Mesodermal cell (in vitro differentiated cells): ENCODE measurements at regions not wholly inside any gene's neighbourhood (a gene's known extent, or its start where the extent isn't known, plus 50 kb on each side); places are given as distances from the start of the nearest gene placed in this dataset.
A peak's percentile ranks its signal among the peaks of the same experiment; 100 is the strongest.

Experiments
- H3K27ac ChIP-seq: 2 replicates; pipeline ENCODE4 v1.7.0; 2013; ENCODE audit warnings: mild to moderate bottlenecking, low read depth, low read length, moderate library complexity; ENCODE audit not compliant: severe bottlenecking
- H3K36me3 ChIP-seq: 2 replicates; pipeline ENCODE4 v1.7.1; 2013; ENCODE audit warnings: mild to moderate bottlenecking, low read length, moderate library complexity; ENCODE audit not compliant: control insufficient read depth, insufficient read depth
- H3K4me1 ChIP-seq: one replicate; pipeline ENCODE4 v1.7.1; 2013; ENCODE audit warnings: mild to moderate bottlenecking, low read length; ENCODE audit not compliant: insufficient read depth, control insufficient read depth, poor library complexity, severe bottlenecking
- H3K4me3 ChIP-seq: 2 replicates; pipeline ENCODE4 v1.7.0; 2013; ENCODE audit warnings: low read length, control low read depth, mild to moderate bottlenecking; ENCODE audit not compliant: insufficient read depth, poor library complexity, severe bottlenecking; ENCODE audit errors: extremely low read depth
- H3K9me3 ChIP-seq: 2 replicates; pipeline ENCODE4 v1.7.1; 2013; ENCODE audit warnings: mild to moderate bottlenecking, low read length, moderate library complexity; ENCODE audit not compliant: control insufficient read depth
- WGBS, 2 experiments: methylation state at CpG; one replicate each; pipeline ENCODE4 v1.1.5; 2013; ENCODE audit warnings: missing lambda C conversion rate in 2 of 2; ENCODE audit not compliant: insufficient coverage in 2 of 2; 5-methylcytosine and 5-hydroxymethylcytosine counted together

GRCh38 chr21:35586305-35586704 is 474.0 kb downstream of the SETD4 start:
- no peak overlapping the region for H3K27ac ChIP-seq
- H3K36me3 ChIP-seq = no peaks in the 10 kb centered on the region
- H3K9me3 ChIP-seq = no peaks in the 10 kb centered on the region
- WGBS, 2 experiments = 90 to 93% methylated on average over 2 of the region's 4 CpGs
- H3K4me1 ChIP-seq = peaks cover 6% of the 10 kb centered on the region
- H3K4me3 ChIP-seq = no peak overlapping the region

DNA sequence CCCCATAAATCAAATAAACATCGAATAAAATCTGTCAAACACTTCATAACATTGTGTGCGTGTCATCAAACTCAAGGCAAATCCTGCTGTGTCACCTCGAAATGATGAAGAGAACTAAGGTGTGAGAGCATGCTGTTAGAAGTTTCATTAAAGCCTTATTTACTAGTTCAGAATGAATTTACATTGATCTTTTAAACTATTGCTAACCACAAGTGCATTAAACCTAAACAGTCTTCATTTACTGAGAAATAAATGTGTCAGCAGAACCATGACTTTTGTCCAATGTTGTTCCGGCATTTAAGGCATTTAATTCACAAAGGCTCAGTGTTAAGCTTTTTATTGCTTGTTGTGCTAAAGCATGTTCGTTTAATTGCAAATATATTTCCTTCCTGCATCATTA is 474.4 kb downstream of the SETD4 start:
- Histone ChIP-seq H3K9me3 (no peaks in the 10 kb centered on the region), H3K27ac (no peak overlapping the region), H3K4me1 (peaks cover 6% of the 10 kb centered on the region), H3K4me3 (no peak overlapping the region), H3K36me3 (no peaks in the 10 kb centered on the region)
- no CpG with 5 or more reads among the region's 5 CpGs for WGBS, 2 experiments

GRCh38 chr21:35585155-35585554 is 475.2 kb downstream of the SETD4 start:
- 93 to 96% methylated on average over 3 to 5 of the region's 6 CpGs for WGBS, 2 experiments
- Histone ChIP-seq H3K4me1 (peaks cover 6% of the 10 kb centered on the region), H3K9me3 (no peaks in the 10 kb centered on the region), H3K27ac (no peak overlapping the region), H3K36me3 (no peaks in the 10 kb centered on the region), H3K4me3 (no peak overlapping the region)

DNA sequence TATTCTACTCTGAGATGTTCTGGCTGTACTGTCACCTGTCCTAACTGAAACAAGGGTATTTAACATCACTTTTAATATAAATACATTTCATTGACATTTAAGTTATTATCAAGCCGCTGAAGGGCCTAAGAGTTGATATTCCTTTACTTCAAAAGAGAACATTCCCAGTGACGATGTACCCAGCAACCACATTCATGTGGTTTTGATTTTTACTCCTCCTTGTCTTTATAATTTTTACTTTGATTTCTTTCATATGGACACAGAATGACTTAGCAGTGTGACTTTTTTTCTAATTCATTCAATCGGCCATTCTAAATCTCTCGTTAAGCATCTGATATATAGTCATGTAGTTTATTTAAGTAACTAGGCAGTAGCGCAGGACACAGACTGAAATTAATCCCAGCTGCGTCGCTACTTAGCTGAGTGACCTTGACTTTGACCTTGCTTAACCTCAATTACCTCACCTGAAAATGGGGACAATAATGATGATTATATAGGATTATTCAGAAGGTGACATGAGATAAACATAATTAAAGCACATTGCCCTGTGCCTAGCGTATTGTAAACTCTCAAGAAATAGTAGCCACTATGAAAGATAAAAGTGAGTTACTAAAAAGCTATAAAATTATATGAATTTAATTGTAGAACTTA is 476.6 kb downstream of the SETD4 start:
- no peaks in the 10 kb centered on the region for H3K36me3 ChIP-seq
- 100% methylated on average over 3 of the region's 8 CpGs; no CpG with 5 or more reads in 1 of the 2 experiments for WGBS, 2 experiments
- H3K27ac ChIP-seq = no peak overlapping the region

GRCh38 chr21:35582731-35583130 is 477.6 kb downstream of the SETD4 start:
- Histone ChIP-seq H3K9me3 (no peaks in the 10 kb centered on the region), H3K4me3 (no peak overlapping the region), H3K4me1 (peaks cover 6% of the 10 kb centered on the region), H3K36me3 (no peaks in the 10 kb centered on the region), H3K27ac (no peak overlapping the region)
- WGBS, 2 experiments = no CpG with 5 or more reads among the region's 1 CpG

More for the DNA sequence above, 476.6 kb downstream of the SETD4 start:
- no peaks in the 10 kb centered on the region for H3K9me3 ChIP-seq
- peaks cover 6% of the 10 kb centered on the region for H3K4me1 ChIP-seq
- no peak overlapping the region for H3K4me3 ChIP-seq

DNA sequence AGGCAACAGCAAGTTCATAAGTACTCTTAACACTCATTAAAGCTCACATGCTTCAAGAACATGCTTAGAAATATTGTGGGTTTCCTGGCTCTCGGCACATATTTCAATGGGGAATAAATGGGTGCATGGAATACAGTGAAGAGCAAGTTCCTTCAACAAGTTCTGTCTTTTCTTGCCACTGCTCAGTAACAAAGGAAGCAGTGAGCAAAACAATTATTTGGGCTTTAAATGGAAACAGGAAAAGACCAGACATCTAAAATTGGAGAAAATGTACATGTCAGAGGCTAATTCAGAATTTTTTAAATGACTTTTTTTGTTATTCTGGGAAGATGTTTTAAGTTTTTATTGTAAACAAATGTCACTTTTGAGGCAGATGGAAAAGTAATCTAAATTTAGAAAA is 478.7 kb downstream of the SETD4 start:
- H3K36me3 ChIP-seq = no peaks in the 10 kb centered on the region
- 100% methylated on average over 1 of the region's 1 CpG; no CpG with 5 or more reads in 1 of the 2 experiments for WGBS, 2 experiments
- no peak overlapping the region for H3K4me3 ChIP-seq
- no peaks in the 10 kb centered on the region for H3K9me3 ChIP-seq
- peak overlapping the region; percentile 19 for H3K27ac ChIP-seq
- peaks cover 6% of the 10 kb centered on the region for H3K4me1 ChIP-seq

- H3K36me3 ChIP-seq = no peaks in the 10 kb centered on the region
- WGBS, 2 experiments = 100% methylated on average over 1 of the region's 2 CpGs; no CpG with 5 or more reads in 1 of the 2 experiments
- no peak overlapping the region for H3K4me3 ChIP-seq
- H3K9me3 ChIP-seq = no peaks in the 10 kb centered on the region
- no peak overlapping the region for H3K27ac ChIP-seq
- peaks cover 3% of the 10 kb centered on the region for H3K4me1 ChIP-seq
Measured at GRCh38 chr21:35579520-35580293, 480.6 kb downstream of the SETD4 start.

DNA sequence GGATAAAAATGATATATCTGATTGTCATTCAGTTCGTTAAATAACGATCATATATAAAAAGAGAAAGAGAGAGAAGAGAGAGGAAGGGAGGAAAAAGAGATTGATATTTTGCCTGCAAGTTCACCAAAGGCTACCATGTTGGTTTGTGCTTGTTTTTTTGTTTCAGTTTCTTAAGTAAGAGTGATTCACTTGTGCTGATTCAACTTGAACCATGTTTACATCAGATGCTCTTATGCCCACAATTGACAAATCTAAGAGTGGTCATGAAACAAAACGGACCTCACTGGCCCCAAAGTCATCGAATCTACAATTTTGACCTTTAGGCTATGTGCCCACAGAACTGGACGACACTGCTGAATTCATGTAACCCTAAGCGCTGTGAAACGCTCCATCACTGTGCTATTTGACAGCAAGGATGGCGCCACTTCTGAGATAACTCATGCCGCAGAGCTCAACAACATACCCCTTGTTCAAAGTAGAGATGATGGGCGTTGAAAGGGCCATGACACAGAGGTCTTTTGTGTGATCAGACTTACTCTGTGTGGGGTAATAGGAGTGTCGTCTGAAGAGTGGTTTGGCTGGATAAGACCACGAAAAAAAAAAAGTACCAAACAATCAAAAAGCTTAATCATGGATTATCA is 481.4 kb downstream of the SETD4 start:
- Histone ChIP-seq H3K4me3 (no peak overlapping the region), H3K9me3 (no peaks in the 10 kb centered on the region), H3K4me1 (peaks cover 3% of the 10 kb centered on the region), H3K36me3 (no peaks in the 10 kb centered on the region), H3K27ac (no peak overlapping the region)
- 95% methylated on average over 8 of the region's 12 CpGs for WGBS, 2 experiments

DNA sequence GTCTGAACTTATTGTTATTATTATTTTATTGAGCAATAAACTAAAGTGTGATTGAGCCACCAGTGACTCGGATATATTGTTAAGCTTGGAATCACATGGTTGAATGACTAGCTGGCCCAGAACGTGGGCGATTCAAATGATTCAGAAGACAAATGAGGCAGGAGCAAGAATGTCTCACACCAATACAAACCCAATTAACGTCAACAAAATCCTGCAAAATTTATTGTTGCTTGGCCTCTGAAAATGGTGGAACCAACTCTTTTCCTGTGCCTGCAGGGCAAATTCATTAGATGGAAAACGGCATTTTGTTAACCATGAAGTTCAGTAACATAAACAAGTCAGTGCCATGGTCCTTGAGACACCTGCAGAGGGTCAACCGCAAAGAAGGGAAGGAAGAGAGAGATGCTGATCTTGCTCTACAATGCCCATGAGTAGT is 482.0 kb downstream of the SETD4 start:
- Histone ChIP-seq H3K4me1 (peaks cover 3% of the 10 kb centered on the region), H3K27ac (no peak overlapping the region), H3K4me3 (no peak overlapping the region), H3K36me3 (no peaks in the 10 kb centered on the region), H3K9me3 (no peaks in the 10 kb centered on the region)
- 88 to 92% methylated on average over 4 of the region's 6 CpGs for WGBS, 2 experiments

DNA sequence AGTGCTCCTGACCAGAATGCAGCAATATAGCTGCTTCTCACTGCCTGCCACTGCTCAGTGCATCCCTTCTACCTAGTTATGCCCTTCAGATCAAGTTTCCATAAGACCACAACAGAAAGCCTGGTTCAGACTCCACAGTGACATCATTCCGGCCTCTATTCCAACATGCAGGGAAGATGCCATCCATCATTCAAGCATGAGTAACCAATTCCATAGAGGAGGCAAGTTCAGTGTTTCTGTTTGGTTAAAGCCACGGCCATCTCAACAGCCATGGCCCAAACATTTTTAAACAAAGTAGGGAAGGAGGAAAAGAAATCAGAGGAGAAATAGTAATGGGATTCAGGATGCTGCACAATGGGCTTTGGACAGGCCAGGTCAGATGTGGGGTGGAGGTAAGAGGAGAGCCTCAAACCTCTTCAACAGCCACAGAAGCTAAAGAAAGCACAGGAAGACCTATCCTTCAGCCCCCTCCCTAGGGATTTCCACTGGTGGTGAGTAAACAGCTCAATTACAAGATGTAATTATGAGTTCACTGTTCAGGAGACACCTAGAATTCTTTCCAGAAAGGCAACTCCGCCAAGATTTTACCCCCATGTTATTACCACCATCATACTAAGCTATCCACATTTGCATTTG is 484.9 kb downstream of the SETD4 start:
- WGBS, 2 experiments = 88% methylated on average over 1 of the region's 3 CpGs; no CpG with 5 or more reads in 1 of the 2 experiments

More for the DNA sequence above, 484.9 kb downstream of the SETD4 start:
- Histone ChIP-seq H3K4me3 (no peak overlapping the region), H3K9me3 (no peaks in the 10 kb centered on the region), H3K36me3 (no peaks in the 10 kb centered on the region), H3K4me1 (peaks cover 3% of the 10 kb centered on the region), H3K27ac (no peak overlapping the region)
